ENCODE measurements at regions not wholly inside any gene's neighbourhood (a gene's known extent, or its start where the extent isn't known, plus 50 kb on each side); places are given as distances from the start of the nearest gene placed in this dataset.

DNA sequence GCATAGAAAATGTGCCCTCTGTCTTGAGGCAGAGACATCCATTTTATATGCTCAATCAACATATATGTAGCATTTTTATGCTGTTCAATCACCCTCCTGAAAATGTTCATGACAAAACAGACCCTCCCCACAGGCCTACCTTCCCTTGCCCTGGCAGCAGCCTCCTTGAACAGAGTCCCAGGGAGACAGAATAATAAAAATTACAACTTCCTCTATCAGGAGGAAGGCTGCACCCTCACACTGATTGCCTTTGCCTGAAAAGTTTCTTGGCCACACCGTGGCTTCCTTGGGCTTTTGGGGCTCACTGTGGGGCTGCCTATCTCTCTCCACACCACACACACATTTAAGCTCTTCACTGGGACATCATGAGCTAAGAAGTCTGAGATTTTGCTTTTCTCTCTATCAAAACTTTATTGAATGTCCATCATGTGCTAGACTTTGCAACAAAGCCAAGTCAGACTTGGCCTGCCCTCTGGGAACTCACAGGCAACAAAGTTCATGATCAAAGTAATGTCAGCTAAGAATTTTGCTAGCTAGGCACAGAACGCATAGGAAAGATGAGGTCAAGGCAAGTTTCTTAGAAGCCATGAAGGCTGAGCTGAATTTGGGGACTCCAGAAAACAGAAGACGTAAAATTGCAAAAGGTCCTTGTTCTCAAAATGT is 101.6 kb downstream of the BCL2L11 start:
- no peak overlapping the region for H3K4me2 ChIP-seq (ENCODE audit: low read depth, low read length)
- ChIA-PET CTCF (no interaction called here), POLR2A (ENCODE audit: unreplicated experiment) (interaction anchor here (0.6 kb wide), 1 partner anchor 19 kb away, joined by 4 read pairs; no protein-coding TSS in a partner anchor)
- H3K27me3 ChIP-seq (ENCODE audit: control insufficient read depth, insufficient read depth, low read length), result no peaks in the 10 kb centered on the region
- H3K9me3 ChIP-seq (ENCODE audit: control insufficient read depth, insufficient read depth, low read length), result no peaks in the 10 kb centered on the region; the same call in 1 of the 2 replicates
- 100% methylated on average over 2 of the region's 3 CpGs; no CpG with 5 or more reads in 1 of the 2 experiments for WGBS, 2 experiments (ENCODE audit: extremely low coverage in 2 of 2, insufficient read length in 1 of 2)
- H2BK120ac ChIP-seq (ENCODE audit: low read depth, low read length), result no peak overlapping the region
- no peak overlapping the region for H3K4ac ChIP-seq (ENCODE audit: low read depth, low read length)
- no peak overlapping the region for H2AK5ac ChIP-seq (ENCODE audit: low read depth, low read length)
- no peak overlapping the region for H3K14ac ChIP-seq (replicated peaks; ENCODE audit: low read depth, low read length)
- H3K4me1 ChIP-seq (ENCODE audit: control insufficient read depth, insufficient read depth, low read length), result no peaks in the 10 kb centered on the region
- DNase-seq (no peak), ATAC-seq (ENCODE audit: low read depth) (no peak)
- intact Hi-C loops (cut with micrococcal nuclease), result no loop called here
- no peak overlapping the region for H3K9ac ChIP-seq (ENCODE audit: low read depth, low read length)
- no peak overlapping the region for H2BK5ac ChIP-seq (ENCODE audit: low read depth, low read length, poor library complexity, severe bottlenecking)
- no peak overlapping the region for H3K56ac ChIP-seq (ENCODE audit: extremely low read depth, insufficient read depth, low read length)
- no peak overlapping the region for H4K91ac ChIP-seq (ENCODE audit: insufficient read depth, low read depth, low read length)
- no peak overlapping the region for H3K23ac ChIP-seq (ENCODE audit: low read depth, low read length)
- H3K9me1 ChIP-seq (ENCODE audit: insufficient read depth, low read length), result peaks cover 7% of the 10 kb centered on the region; the same call in 1 of the 2 replicates
- no peak overlapping the region for H3K27ac ChIP-seq (ENCODE audit: insufficient read depth, low read length)
- H2AFZ ChIP-seq (replicated peaks; ENCODE audit: low read length, poor library complexity), result no peak overlapping the region
- H2AK9ac ChIP-seq (replicated peaks; ENCODE audit: low read depth, low read length, poor library complexity), result no peak overlapping the region
- H4K8ac ChIP-seq (ENCODE audit: low read depth in 2 of 2, low read length in 2 of 2), result no peak overlapping the region
- peaks cover 3% of the 10 kb centered on the region; the same call in 1 of the 2 replicates for H3K36me3 ChIP-seq (ENCODE audit: control insufficient read depth, insufficient read depth, low read length)
- no TSS peak for BruUV-seq (replicated peaks)
- H4K5ac ChIP-seq (ENCODE audit: low read depth, low read length), result no peak overlapping the region
- no peak overlapping the region for H3K4me3 ChIP-seq (ENCODE audit: insufficient read depth, low read depth, low read length)
- H3K18ac ChIP-seq (ENCODE audit: low read depth, low read length), result no peak overlapping the region
- H3K79me1 ChIP-seq (ENCODE audit: low read depth in 1 of 2, low read length in 2 of 2), result peaks cover 8 to 18% of the 10 kb centered on the region in 2 experiments; a peak in 3 of 4 replicates
- TF ChIP-seq MXI1 (IDR thresholded peaks at IDR 0.05; ENCODE audit: borderline replicate concordance, low read depth, low read length) (no peak), POLR2A (IDR thresholded peaks at IDR 0.05; ENCODE audit: low read depth, low read length) (no peak), SMC3 (IDR thresholded peaks at IDR 0.05; ENCODE audit: low read depth, low read length) (no peak), CHD1 (IDR thresholded peaks at IDR 0.05; ENCODE audit: low read depth, low read length) (no peak), BHLHE40 (IDR thresholded peaks at IDR 0.05; ENCODE audit: low read depth, low read length) (no peak), MAZ (IDR thresholded peaks at IDR 0.05; ENCODE audit: borderline replicate concordance, low read depth, low read length) (no peak), FOS (IDR thresholded peaks at IDR 0.05; ENCODE audit: low read depth, low read length) (no peak)
- dilution Hi-C loops (cut with HindIII; ENCODE audit: low sequenced_read_pairs, unreplicated experiment), result no loop called here
- in situ Hi-C loops (cut with MboI; ENCODE audit: low sequenced_read_pairs), result no loop called here
- H2BK15ac ChIP-seq (ENCODE audit: low read depth, low read length), result no peak overlapping the region
- no peak overlapping the region for H2BK20ac ChIP-seq (ENCODE audit: low read depth, low read length)
- peaks cover 4% of the 10 kb centered on the region; the same call in 1 of the 2 replicates for H4K20me1 ChIP-seq (ENCODE audit: insufficient read depth, low read length)
